IMR-90 (cell line): ENCODE measurements at regions not wholly inside any gene's neighbourhood (a gene's known extent, or its start where the extent isn't known, plus 50 kb on each side); places are given as distances from the start of the nearest gene placed in this dataset.

Source experiments
- ATAC-seq: fragments of 200-7000 bp; cut with Tn5 transposase; 2 replicates; pipeline ENCODE4 v1.9.1; 2020; ENCODE audit warnings: low read depth, mild to moderate bottlenecking, moderate library complexity
- BruUV-seq: library from RNA; stranded (reverse); fragments of 400-500 nt; replicated peaks from 2 replicates; lab custom pipeline; 2021; lab: Mats Ljungman, UMichigan
- CTCF ChIA-PET: fragments of 300-600 bp; formaldehyde crosslinking; extraction: SDS; loops from one replicate; lab custom pipeline; 2021; ENCODE audit warnings: antibody characterized with exemption; lab: Yijun Ruan, JAX
- POLR2A ChIA-PET: fragments of 300-600 bp; sonication (Branson Sonifier 250); formaldehyde crosslinking; loops from one replicate; lab custom pipeline; 2022; ENCODE audit warnings: antibody characterized with exemption; ENCODE audit not compliant: unreplicated experiment; lab: Charles Lee
- DNase-seq: peaks from one replicate; pipeline ENCODE4 v3.0.0; 2013
- H2AFZ ChIP-seq: replicated peaks from 2 replicates; pipeline ENCODE3; 2013; ENCODE audit warnings: low read length, mild to moderate bottlenecking; ENCODE audit not compliant: poor library complexity
- H2AK5ac ChIP-seq: 2 replicates; pipeline ENCODE4 v1.6.1; 2013; ENCODE audit warnings: low read depth, low read length, inconsistent platforms
- H2AK9ac ChIP-seq: replicated peaks from 2 replicates; pipeline ENCODE3; 2013; ENCODE audit warnings: mild to moderate bottlenecking, low read depth, low read length, moderate library complexity; ENCODE audit not compliant: poor library complexity
- H2BK120ac ChIP-seq: 2 replicates; pipeline ENCODE4 v1.6.1; 2013; ENCODE audit warnings: low read depth, low read length, inconsistent platforms
- H2BK15ac ChIP-seq: 3 replicates; pipeline ENCODE4 v1.6.1; 2013; ENCODE audit warnings: low read depth, low read length, inconsistent platforms
- H2BK20ac ChIP-seq: 2 replicates; pipeline ENCODE4 v1.6.1; 2013; ENCODE audit warnings: low read depth, mild to moderate bottlenecking, inconsistent platforms, low read length, moderate library complexity
- H2BK5ac ChIP-seq: 2 replicates; pipeline ENCODE4 v1.6.1; 2013; ENCODE audit warnings: mild to moderate bottlenecking, low read depth, low read length, inconsistent platforms; ENCODE audit not compliant: poor library complexity, severe bottlenecking
- H3K14ac ChIP-seq: replicated peaks from 2 replicates; pipeline ENCODE4 v1.6.1; 2013; ENCODE audit warnings: low read depth, low read length, inconsistent platforms
- H3K18ac ChIP-seq: 2 replicates; pipeline ENCODE4 v1.6.1; 2013; ENCODE audit warnings: low read depth, low read length, control low read depth
- H3K23ac ChIP-seq: 2 replicates; pipeline ENCODE4 v1.6.1; 2013; ENCODE audit warnings: low read depth, low read length, inconsistent platforms
- H3K27ac ChIP-seq: 2 replicates; pipeline ENCODE4 v1.5.1; 2013; ENCODE audit warnings: mild to moderate bottlenecking, control low read depth, low read length; ENCODE audit not compliant: insufficient read depth
- H3K27me3 ChIP-seq: 2 replicates; pipeline ENCODE4 v1.6.1; 2013; ENCODE audit warnings: low read length; ENCODE audit not compliant: control insufficient read depth, insufficient read depth
- H3K36me3 ChIP-seq: 2 replicates; pipeline ENCODE4 v1.6.1; 2013; ENCODE audit warnings: low read length, mixed read lengths; ENCODE audit not compliant: control insufficient read depth, insufficient read depth
- H3K4ac ChIP-seq: 2 replicates; pipeline ENCODE4 v1.6.1; 2013; ENCODE audit warnings: low read depth, low read length, inconsistent platforms
- H3K4me1 ChIP-seq: 2 replicates; pipeline ENCODE4 v1.6.1; 2013; ENCODE audit warnings: low read length, mixed read lengths; ENCODE audit not compliant: control insufficient read depth, insufficient read depth
- H3K4me2 ChIP-seq: 2 replicates; pipeline ENCODE4 v1.6.1; 2013; ENCODE audit warnings: low read depth, mild to moderate bottlenecking, control low read depth, low read length, moderate library complexity
- H3K4me3 ChIP-seq: 2 replicates; pipeline ENCODE4 v1.5.1; 2013; ENCODE audit warnings: low read depth, mild to moderate bottlenecking, control low read depth, low read length, moderate library complexity; ENCODE audit not compliant: insufficient read depth
- H3K56ac ChIP-seq: 2 replicates; pipeline ENCODE4 v1.6.1; 2013; ENCODE audit warnings: low read length, inconsistent platforms; ENCODE audit not compliant: insufficient read depth; ENCODE audit errors: extremely low read depth
- H3K79me1 ChIP-seq, 2 experiments: 2 replicates each; pipeline ENCODE4 v1.6.1; 2013; ENCODE audit warnings: low read length in 2 of 2, inconsistent platforms in 1 of 2, low read depth in 1 of 2
- H3K9ac ChIP-seq: 2 replicates; pipeline ENCODE4 v1.6.1; 2013; ENCODE audit warnings: low read depth, low read length, control low read depth
- H3K9me1 ChIP-seq: 2 replicates; pipeline ENCODE4 v1.6.1; 2013; ENCODE audit warnings: low read length, inconsistent platforms; ENCODE audit not compliant: insufficient read depth
- H3K9me3 ChIP-seq: 2 replicates; pipeline ENCODE4 v1.6.1; 2013; ENCODE audit warnings: low read length; ENCODE audit not compliant: control insufficient read depth, insufficient read depth
- H4K20me1 ChIP-seq: 2 replicates; pipeline ENCODE4 v1.6.1; 2013; ENCODE audit warnings: low read length, inconsistent platforms; ENCODE audit not compliant: insufficient read depth
- H4K5ac ChIP-seq: 2 replicates; pipeline ENCODE4 v1.6.1; 2013; ENCODE audit warnings: mild to moderate bottlenecking, low read depth, low read length, control low read depth
- H4K8ac ChIP-seq, 2 experiments: 2 replicates each; pipeline ENCODE4 v1.6.1; 2013; ENCODE audit warnings: low read depth in 2 of 2, low read length in 2 of 2, control low read depth in 1 of 2, inconsistent platforms in 1 of 2
- H4K91ac ChIP-seq: 2 replicates; pipeline ENCODE4 v1.6.1; 2013; ENCODE audit warnings: low read depth, low read length, inconsistent platforms; ENCODE audit not compliant: insufficient read depth
- CTCF ChIP-seq: conservative IDR thresholded peaks from 2 replicates; pipeline ENCODE4 v1.5.1; 2012; ENCODE audit warnings: mild to moderate bottlenecking, low read depth, low read length, improper control_type of control experiment
- RAD21 ChIP-seq: IDR thresholded peaks from 2 replicates; pipeline ENCODE4 v1.6.1; 2012; ENCODE audit warnings: low read length, improper control_type of control experiment
- WGBS, 2 experiments: methylation state at CpG; one replicate each; pipeline versions ENCODE4 v1.1.5 to v1.1.7; 2013; ENCODE audit warnings: missing lambda C conversion rate in 2 of 2; ENCODE audit not compliant: insufficient read length in 1 of 2; ENCODE audit errors: extremely low coverage in 2 of 2; 5-methylcytosine and 5-hydroxymethylcytosine counted together
- dilution Hi-C: fragments of 300-500 bp; cut with HindIII; formaldehyde crosslinking; loops from one replicate; pipeline ENCODE4 v1.14.3; 2018; ENCODE audit warnings: low sequenced_read_pairs; ENCODE audit not compliant: unreplicated experiment
- in situ Hi-C: fragments of 300-500 bp; cut with MboI; formaldehyde crosslinking; loops from 3 replicates; pipeline ENCODE4 v1.14.3; 2019; ENCODE audit warnings: low sequenced_read_pairs, inconsistent platforms, mixed read lengths
- intact Hi-C: fragments of 100-400 bp; cut with micrococcal nuclease; formaldehyde crosslinking; loops from 2 replicates; pipeline ENCODE4 v1.10.0; 2022

- WGBS, 2 experiments = no CpG with 5 or more reads among the region's 2 CpGs
- Histone ChIP-seq H4K5ac (no peak overlapping the region), H3K14ac (no peak overlapping the region), H3K4ac (no peak overlapping the region), H2AK9ac (no peak overlapping the region), H4K8ac (no peak overlapping the region), H3K4me2 (no peak overlapping the region), H3K27me3 (no peaks in the 10 kb centered on the region), H2BK5ac (no peak overlapping the region), H4K91ac (no peak overlapping the region), H3K79me1 (no peaks in the 10 kb centered on the region), H2AK5ac (no peak overlapping the region), H3K9me3 (peaks cover 5% of the 10 kb centered on the region; the same call in 1 of the 2 replicates), H2BK15ac (no peak overlapping the region), H3K23ac (no peak overlapping the region), H2AFZ (no peak overlapping the region), H2BK120ac (no peak overlapping the region), H4K20me1 (no peaks in the 10 kb centered on the region), H3K56ac (no peak overlapping the region), H3K27ac (no peak overlapping the region), H3K9ac (no peak overlapping the region), H3K4me3 (no peak overlapping the region), H3K36me3 (no peaks in the 10 kb centered on the region), H2BK20ac (no peak overlapping the region), H3K9me1 (no peaks in the 10 kb centered on the region), H3K4me1 (no peaks in the 10 kb centered on the region), H3K18ac (no peak overlapping the region)
- ATAC-seq (no peak), DNase-seq (no peak)
- TF ChIP-seq RAD21 (no peak), CTCF (no peak)
- ChIA-PET POLR2A (no interaction called here), CTCF (no interaction called here)
- intact Hi-C loops = no loop called here
- in situ Hi-C loops = no loop called here
- dilution Hi-C loops = no loop called here
- no TSS peak for BruUV-seq
Observed at GRCh38 chr11:39102236-39102635, 2357.2 kb downstream of the LRRC4C start.
